ENCODE measurements at regions not wholly inside any gene's neighbourhood (a gene's known extent, or its start where the extent isn't known, plus 50 kb on each side); places are given as distances from the start of the nearest gene placed in this dataset.

DNA sequence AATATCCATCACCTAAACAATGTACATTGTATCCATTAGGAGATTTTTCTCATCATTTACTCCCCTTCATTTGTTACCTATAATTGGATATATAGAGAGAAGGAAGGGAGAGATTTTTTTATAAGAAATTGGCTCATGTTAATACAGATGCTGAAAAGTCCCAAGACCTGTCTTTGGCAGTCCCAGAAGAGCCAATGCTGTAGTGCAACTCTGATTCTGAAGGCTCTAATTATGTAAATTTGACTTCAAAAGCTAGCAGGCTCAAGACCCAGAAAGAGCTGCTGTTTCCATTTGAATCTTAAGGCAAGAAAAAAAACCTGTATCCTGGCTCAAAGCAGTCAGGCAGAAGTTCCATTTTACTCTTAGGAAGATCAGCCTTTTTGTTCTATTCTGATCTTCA, 1245.5 kb upstream of the FAM98A start:
- Histone ChIP-seq H3K27me3 (no peaks in the 10 kb centered on the region), H3K27ac (no peak overlapping the region), H3K9me3 (no peaks in the 10 kb centered on the region), H3K4me1 (no peaks in the 10 kb centered on the region), H3K36me3 (no peaks in the 10 kb centered on the region), H3K4me3 (no peak overlapping the region)
- intact Hi-C loops (cut with DNase I), result no loop called here
- no peak for ATAC-seq
- no peak for DNase-seq
- TF ChIP-seq POLR2A (IDR thresholded peaks at IDR 0.05), result no peak
- TF ChIP-seq, protein P1, sequence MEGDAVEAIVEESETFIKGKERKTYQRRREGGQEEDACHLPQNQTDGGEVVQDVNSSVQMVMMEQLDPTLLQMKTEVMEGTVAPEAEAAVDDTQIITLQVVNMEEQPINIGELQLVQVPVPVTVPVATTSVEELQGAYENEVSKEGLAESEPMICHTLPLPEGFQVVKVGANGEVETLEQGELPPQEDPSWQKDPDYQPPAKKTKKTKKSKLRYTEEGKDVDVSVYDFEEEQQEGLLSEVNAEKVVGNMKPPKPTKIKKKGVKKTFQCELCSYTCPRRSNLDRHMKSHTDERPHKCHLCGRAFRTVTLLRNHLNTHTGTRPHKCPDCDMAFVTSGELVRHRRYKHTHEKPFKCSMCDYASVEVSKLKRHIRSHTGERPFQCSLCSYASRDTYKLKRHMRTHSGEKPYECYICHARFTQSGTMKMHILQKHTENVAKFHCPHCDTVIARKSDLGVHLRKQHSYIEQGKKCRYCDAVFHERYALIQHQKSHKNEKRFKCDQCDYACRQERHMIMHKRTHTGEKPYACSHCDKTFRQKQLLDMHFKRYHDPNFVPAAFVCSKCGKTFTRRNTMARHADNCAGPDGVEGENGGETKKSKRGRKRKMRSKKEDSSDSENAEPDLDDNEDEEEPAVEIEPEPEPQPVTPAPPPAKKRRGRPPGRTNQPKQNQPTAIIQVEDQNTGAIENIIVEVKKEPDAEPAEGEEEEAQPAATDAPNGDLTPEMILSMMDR (IDR thresholded peaks at IDR 0.05), result no peak

DNA sequence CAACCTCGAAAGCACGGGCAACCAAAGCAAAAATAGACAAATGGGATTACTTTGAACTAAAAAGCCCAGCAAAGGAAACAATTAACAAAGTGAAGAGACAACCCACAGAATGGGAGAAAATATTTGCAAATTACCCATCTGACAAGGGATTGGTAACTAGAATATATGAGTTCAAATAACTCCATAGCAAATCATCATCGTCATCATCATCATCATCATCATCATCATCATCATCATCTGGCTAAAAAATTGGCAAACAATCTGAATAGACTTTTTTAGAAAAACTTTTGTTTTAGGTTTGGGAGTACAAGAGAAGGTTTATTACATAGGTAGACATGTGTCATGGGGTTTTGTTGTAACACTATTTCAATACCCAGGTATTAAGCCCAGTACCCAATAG, 1239.3 kb upstream of the FAM98A start:
- Histone ChIP-seq H3K27me3 (no peaks in the 10 kb centered on the region), H3K9me3 (no peaks in the 10 kb centered on the region), H3K4me1 (no peaks in the 10 kb centered on the region), H3K27ac (no peak overlapping the region), H3K36me3 (no peaks in the 10 kb centered on the region), H3K4me3 (no peak overlapping the region)
- TF ChIP-seq, protein P1 (IDR thresholded peaks at IDR 0.05), result no peak
- no peak for TF ChIP-seq POLR2A (IDR thresholded peaks at IDR 0.05)
- intact Hi-C loops (cut with DNase I), result no loop called here
- DNase-seq (no peak), ATAC-seq (no peak)
- 56% methylated on average over 3 of the region's 3 CpGs for WGBS (ENCODE audit: insufficient coverage, low coverage, low lambda C conversion rate, missing lambda C conversion rate)

DNA sequence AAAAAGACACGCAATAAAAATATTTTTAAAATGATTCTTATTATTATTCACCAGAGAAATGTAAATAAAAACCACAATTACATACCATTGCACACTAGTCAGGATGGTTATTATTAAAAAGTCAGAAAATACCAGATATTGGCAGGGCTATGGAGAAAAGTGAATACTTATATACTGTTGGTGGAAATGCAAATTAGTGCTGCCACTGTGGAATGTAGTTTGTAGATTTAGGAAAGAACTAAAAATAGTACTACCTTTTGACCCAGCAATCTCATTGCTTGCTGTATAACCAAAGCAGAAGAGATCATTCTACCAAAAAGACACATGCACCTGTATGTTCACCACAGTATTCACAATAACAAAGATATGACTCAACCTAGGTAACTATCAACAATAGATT, 1237.3 kb upstream of the FAM98A start:
- 53% methylated on average over 1 of the region's 1 CpG for WGBS (ENCODE audit: insufficient coverage, low coverage, low lambda C conversion rate, missing lambda C conversion rate)
- Histone ChIP-seq H3K36me3 (no peaks in the 10 kb centered on the region), H3K27me3 (no peaks in the 10 kb centered on the region), H3K9me3 (no peaks in the 10 kb centered on the region), H3K27ac (no peak overlapping the region), H3K4me3 (no peak overlapping the region), H3K4me1 (no peaks in the 10 kb centered on the region)
- TF ChIP-seq, protein P1 (IDR thresholded peaks at IDR 0.05), result no peak
- no peak for TF ChIP-seq POLR2A (IDR thresholded peaks at IDR 0.05)
- ATAC-seq (no peak), DNase-seq (no peak)
- intact Hi-C loops (cut with DNase I), result no loop called here

DNA sequence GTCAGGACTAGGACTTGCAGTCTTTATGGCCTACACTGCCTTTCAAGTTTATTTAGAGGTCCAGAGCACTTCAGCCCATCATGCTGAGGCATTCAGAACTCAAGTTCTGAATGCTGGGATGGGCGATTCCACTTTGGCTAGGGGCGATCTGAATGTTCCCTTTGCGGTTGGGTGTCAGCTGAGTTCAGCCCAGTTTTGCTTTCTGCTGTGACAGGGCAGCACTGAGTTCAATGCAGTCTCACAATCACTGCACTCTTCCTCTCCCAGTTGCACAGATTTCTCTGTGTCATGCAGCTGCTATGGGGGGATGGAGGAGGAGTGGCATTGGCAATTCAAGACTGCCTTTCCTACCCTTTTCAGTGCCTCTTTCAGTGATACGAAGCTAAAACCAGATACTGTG, 1232.0 kb upstream of the FAM98A start:
- H3K4me3 ChIP-seq, result no peak overlapping the region
- no peak overlapping the region for H3K27ac ChIP-seq
- no peaks in the 10 kb centered on the region for H3K36me3 ChIP-seq
- H3K27me3 ChIP-seq, result no peaks in the 10 kb centered on the region
- ATAC-seq (no peak), DNase-seq (no peak)
- no peaks in the 10 kb centered on the region for H3K4me1 ChIP-seq
- TF ChIP-seq POLR2A (IDR thresholded peaks at IDR 0.05), result no peak
- TF ChIP-seq, protein P1 (IDR thresholded peaks at IDR 0.05), result no peak
- 67% methylated on average over 4 of the region's 4 CpGs for WGBS (ENCODE audit: insufficient coverage, low coverage, low lambda C conversion rate, missing lambda C conversion rate)
- intact Hi-C loops (cut with DNase I), result no loop called here
- no peaks in the 10 kb centered on the region for H3K9me3 ChIP-seq

DNA sequence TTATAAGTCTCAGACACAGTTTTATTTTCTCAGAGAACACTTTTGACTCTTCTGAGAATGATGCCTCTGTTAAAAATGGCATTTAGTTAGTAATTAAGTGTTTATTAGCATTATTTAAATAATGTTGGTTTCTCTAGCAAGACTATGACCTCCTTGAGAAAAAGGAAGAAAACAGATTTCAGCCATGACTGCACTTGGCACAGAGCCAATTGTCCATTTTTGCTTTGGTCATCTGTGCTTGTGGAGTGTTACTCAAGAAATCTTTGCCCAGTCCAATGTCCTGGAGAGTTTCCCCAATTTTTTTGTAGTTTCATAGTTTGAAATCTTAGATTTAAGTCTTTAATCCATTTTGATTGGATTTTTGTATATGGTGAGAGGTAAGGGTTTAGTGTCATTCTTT, 1229.4 kb upstream of the FAM98A start:
- Histone ChIP-seq H3K4me1 (no peaks in the 10 kb centered on the region), H3K9me3 (no peaks in the 10 kb centered on the region)
- intact Hi-C loops (cut with DNase I), result no loop called here

More for the DNA sequence above, 1229.4 kb upstream of the FAM98A start:
- no peak overlapping the region for H3K27ac ChIP-seq
- H3K36me3 ChIP-seq, result no peaks in the 10 kb centered on the region
- no peak for ATAC-seq
- no peak for DNase-seq
- no peaks in the 10 kb centered on the region for H3K27me3 ChIP-seq
- H3K4me3 ChIP-seq, result no peak overlapping the region
- TF ChIP-seq POLR2A (IDR thresholded peaks at IDR 0.05), result no peak
- TF ChIP-seq, protein P1 (IDR thresholded peaks at IDR 0.05), result no peak

Measured in right lobe of liver (tissue), 6 donors.